ENCODE measurements at regions not wholly inside any gene's neighbourhood (a gene's known extent, or its start where the extent isn't known, plus 50 kb on each side); places are given as distances from the start of the nearest gene placed in this dataset.

DNA sequence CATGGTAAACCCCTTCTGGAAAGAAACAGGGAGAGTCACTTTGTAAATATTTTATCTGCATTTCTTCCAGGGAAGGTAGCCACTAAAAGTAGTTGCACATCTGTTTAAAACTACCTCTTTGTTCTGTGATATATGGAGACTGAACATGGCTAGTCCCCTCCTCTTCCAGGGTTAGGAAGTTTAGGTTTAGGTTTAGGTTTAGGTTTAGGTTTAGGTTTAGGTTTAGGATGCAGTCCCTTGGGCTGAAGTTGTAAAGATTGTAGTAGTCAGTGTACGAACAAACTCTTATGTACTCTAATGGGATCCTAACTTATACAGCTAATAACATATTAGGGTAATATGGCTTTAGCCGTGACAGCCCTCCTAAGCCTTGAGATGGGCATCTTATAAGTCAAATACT, 880.2 kb upstream of the TMEFF2 start:
- TF ChIP-seq POLR2A (IDR thresholded peaks at IDR 0.05; ENCODE audit: insufficient read depth in 1 of 2, low read depth in 2 of 2, low read length in 2 of 2), result no peak
- TF ChIP-seq, protein P1, sequence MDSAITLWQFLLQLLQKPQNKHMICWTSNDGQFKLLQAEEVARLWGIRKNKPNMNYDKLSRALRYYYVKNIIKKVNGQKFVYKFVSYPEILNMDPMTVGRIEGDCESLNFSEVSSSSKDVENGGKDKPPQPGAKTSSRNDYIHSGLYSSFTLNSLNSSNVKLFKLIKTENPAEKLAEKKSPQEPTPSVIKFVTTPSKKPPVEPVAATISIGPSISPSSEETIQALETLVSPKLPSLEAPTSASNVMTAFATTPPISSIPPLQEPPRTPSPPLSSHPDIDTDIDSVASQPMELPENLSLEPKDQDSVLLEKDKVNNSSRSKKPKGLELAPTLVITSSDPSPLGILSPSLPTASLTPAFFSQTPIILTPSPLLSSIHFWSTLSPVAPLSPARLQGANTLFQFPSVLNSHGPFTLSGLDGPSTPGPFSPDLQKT (CRISPR knock-in tag; IDR thresholded peaks at IDR 0.05; ENCODE audit: borderline replicate concordance), result no peak
- TF ChIP-seq FOXK2 (IDR thresholded peaks at IDR 0.05), result no peak
- TF ChIP-seq NBN (conservative IDR thresholded peaks at IDR 0.05), result no peak
- TF ChIP-seq ZNF589 (CRISPR knock-in tag; conservative IDR thresholded peaks at IDR 0.05), result no peak
- TF ChIP-seq, protein P2, sequence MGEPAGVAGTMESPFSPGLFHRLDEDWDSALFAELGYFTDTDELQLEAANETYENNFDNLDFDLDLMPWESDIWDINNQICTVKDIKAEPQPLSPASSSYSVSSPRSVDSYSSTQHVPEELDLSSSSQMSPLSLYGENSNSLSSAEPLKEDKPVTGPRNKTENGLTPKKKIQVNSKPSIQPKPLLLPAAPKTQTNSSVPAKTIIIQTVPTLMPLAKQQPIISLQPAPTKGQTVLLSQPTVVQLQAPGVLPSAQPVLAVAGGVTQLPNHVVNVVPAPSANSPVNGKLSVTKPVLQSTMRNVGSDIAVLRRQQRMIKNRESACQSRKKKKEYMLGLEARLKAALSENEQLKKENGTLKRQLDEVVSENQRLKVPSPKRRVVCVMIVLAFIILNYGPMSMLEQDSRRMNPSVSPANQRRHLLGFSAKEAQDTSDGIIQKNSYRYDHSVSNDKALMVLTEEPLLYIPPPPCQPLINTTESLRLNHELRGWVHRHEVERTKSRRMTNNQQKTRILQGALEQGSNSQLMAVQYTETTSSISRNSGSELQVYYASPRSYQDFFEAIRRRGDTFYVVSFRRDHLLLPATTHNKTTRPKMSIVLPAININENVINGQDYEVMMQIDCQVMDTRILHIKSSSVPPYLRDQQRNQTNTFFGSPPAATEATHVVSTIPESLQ (CRISPR knock-in tag; conservative IDR thresholded peaks at IDR 0.05), result no peak
- TF ChIP-seq KDM5A (IDR thresholded peaks at IDR 0.05; ENCODE audit: borderline replicate concordance, low read length), result no peak
- TF ChIP-seq ZNF407 (CRISPR knock-in tag; IDR thresholded peaks at IDR 0.05; ENCODE audit: not compliant biosample characterization), result no peak
- no peak for TF ChIP-seq EZH2 (conservative IDR thresholded peaks at IDR 0.05; ENCODE audit: low read depth, low read length)
- TF ChIP-seq ZNF30 (CRISPR knock-in tag; IDR thresholded peaks at IDR 0.05), result no peak
- TF ChIP-seq ARNT2 (CRISPR knock-in tag; IDR thresholded peaks at IDR 0.05; ENCODE audit: low read depth), result no peak
- TF ChIP-seq NFRKB (IDR thresholded peaks at IDR 0.05), result no peak
- TF ChIP-seq MAFG (CRISPR knock-in tag; IDR thresholded peaks at IDR 0.05), result no peak
- no peak for TF ChIP-seq TARDBP (CRISPR knock-in tag; IDR thresholded peaks at IDR 0.05)
